ENCODE measurements at regions not wholly inside any gene's neighbourhood (a gene's known extent, or its start where the extent isn't known, plus 50 kb on each side); places are given as distances from the start of the nearest gene placed in this dataset.

GRCh38 chr15:70189826-70190695 is 92.3 kb upstream of the TLE3 start:
- H4K20me1 ChIP-seq (ENCODE audit: low read depth), result no peaks in the 10 kb centered on the region
- H3K9me3 ChIP-seq (ENCODE audit: low read depth), result no peaks in the 10 kb centered on the region
- H3K9ac ChIP-seq, result no peak overlapping the region
- no peak overlapping the region for H3K27ac ChIP-seq
- no peaks in the 10 kb centered on the region for H3K36me3 ChIP-seq
- H3K9me3 Mint-ChIP-seq, result peaks cover 10% of the 10 kb centered on the region
- no peak overlapping the region for H3K27ac Mint-ChIP-seq
- no peaks in the 10 kb centered on the region for H3K79me2 ChIP-seq (ENCODE audit: low read depth)
- peaks cover 27% of the 10 kb centered on the region for H3K4me1 Mint-ChIP-seq
- H2AFZ ChIP-seq (replicated peaks), result no peak overlapping the region
- H3K27me3 ChIP-seq, result no peaks in the 10 kb centered on the region
- H3K36me3 Mint-ChIP-seq, result no peaks in the 10 kb centered on the region
- H3K27me3 Mint-ChIP-seq (ENCODE audit: insufficient read depth, low read depth), result peaks cover 9% of the 10 kb centered on the region
- no peak overlapping the region for H3K4me3 ChIP-seq
- H3F3A ChIP-seq (ENCODE audit: low read depth), result no peaks in the 10 kb centered on the region
- no peak overlapping the region for H3K4me3 Mint-ChIP-seq
- H3K4me2 ChIP-seq, result no peak overlapping the region
- TF ChIP-seq CTCF (IDR thresholded peaks at IDR 0.05) (no peak), EZH2phosphoT487 (IDR thresholded peaks at IDR 0.05) (no peak), EZH2 (IDR thresholded peaks at IDR 0.05) (no peak)
- H3K4me1 ChIP-seq, result peaks cover 16% of the 10 kb centered on the region
- DNase-seq (ENCODE audit: low spot score), result no peak

GRCh38 chr15:70188286-70188685 is 90.6 kb upstream of the TLE3 start:
- Mint-ChIP-seq H3K9me3 (peaks cover 10% of the 10 kb centered on the region), H3K36me3 (no peaks in the 10 kb centered on the region), H3K4me3 (no peak overlapping the region), H3K4me1 (peaks cover 25% of the 10 kb centered on the region), H3K27me3 (ENCODE audit: insufficient read depth, low read depth) (peaks cover 8% of the 10 kb centered on the region), H3K27ac (no peak overlapping the region)
- Histone ChIP-seq H3K27ac (no peak overlapping the region), H3K4me3 (no peak overlapping the region), H3K4me1 (peaks cover 16% of the 10 kb centered on the region), H3F3A (ENCODE audit: low read depth) (no peaks in the 10 kb centered on the region), H3K36me3 (no peaks in the 10 kb centered on the region), H3K4me2 (no peak overlapping the region), H4K20me1 (ENCODE audit: low read depth) (no peaks in the 10 kb centered on the region), H3K9me3 (ENCODE audit: low read depth) (no peaks in the 10 kb centered on the region), H3K27me3 (no peaks in the 10 kb centered on the region), H2AFZ (replicated peaks) (no peak overlapping the region), H3K9ac (no peak overlapping the region), H3K79me2 (ENCODE audit: low read depth) (no peaks in the 10 kb centered on the region)
- TF ChIP-seq CTCF (IDR thresholded peaks at IDR 0.05) (no peak), EZH2phosphoT487 (IDR thresholded peaks at IDR 0.05) (no peak), EZH2 (IDR thresholded peaks at IDR 0.05) (no peak)
- DNase-seq (ENCODE audit: low spot score), result no peak

GRCh38 chr15:70187331-70187730 is 89.6 kb upstream of the TLE3 start:
- no peak overlapping the region for H2AFZ ChIP-seq (replicated peaks)
- no peak for DNase-seq (ENCODE audit: low spot score)
- H3F3A ChIP-seq (ENCODE audit: low read depth), result no peaks in the 10 kb centered on the region
- H3K9ac ChIP-seq, result no peak overlapping the region
- H3K36me3 ChIP-seq, result no peaks in the 10 kb centered on the region
- no peak overlapping the region for H3K4me3 Mint-ChIP-seq
- no peaks in the 10 kb centered on the region for H3K27me3 ChIP-seq
- H3K4me2 ChIP-seq, result no peak overlapping the region
- H3K4me3 ChIP-seq, result no peak overlapping the region
- peaks cover 20% of the 10 kb centered on the region for H3K4me1 Mint-ChIP-seq
- no peaks in the 10 kb centered on the region for H3K9me3 ChIP-seq (ENCODE audit: low read depth)
- H3K36me3 Mint-ChIP-seq, result no peaks in the 10 kb centered on the region
- H3K4me1 ChIP-seq, result peaks cover 16% of the 10 kb centered on the region
- H3K27ac ChIP-seq, result no peak overlapping the region
- H3K27me3 Mint-ChIP-seq (ENCODE audit: insufficient read depth, low read depth), result peaks cover 11% of the 10 kb centered on the region
- no peaks in the 10 kb centered on the region for H3K79me2 ChIP-seq (ENCODE audit: low read depth)
- peak overlapping the region; percentile 8 for H3K27ac Mint-ChIP-seq
- no peaks in the 10 kb centered on the region for H4K20me1 ChIP-seq (ENCODE audit: low read depth)
- no peak for TF ChIP-seq CTCF (IDR thresholded peaks at IDR 0.05)
- TF ChIP-seq EZH2phosphoT487 (IDR thresholded peaks at IDR 0.05), result no peak
- TF ChIP-seq EZH2 (IDR thresholded peaks at IDR 0.05), result no peak
- peaks cover 8% of the 10 kb centered on the region for H3K9me3 Mint-ChIP-seq
